ENCODE measurements at regions not wholly inside any gene's neighbourhood (a gene's known extent, or its start where the extent isn't known, plus 50 kb on each side); places are given as distances from the start of the nearest gene placed in this dataset.
A peak's percentile ranks its signal among the peaks of the same experiment; 100 is the strongest.
"Not testable (repeated sequence)": the region's sequence is repeated elsewhere in the genome, so short reads cannot be mapped to it uniquely, and the experiment has no call there.

DNA sequence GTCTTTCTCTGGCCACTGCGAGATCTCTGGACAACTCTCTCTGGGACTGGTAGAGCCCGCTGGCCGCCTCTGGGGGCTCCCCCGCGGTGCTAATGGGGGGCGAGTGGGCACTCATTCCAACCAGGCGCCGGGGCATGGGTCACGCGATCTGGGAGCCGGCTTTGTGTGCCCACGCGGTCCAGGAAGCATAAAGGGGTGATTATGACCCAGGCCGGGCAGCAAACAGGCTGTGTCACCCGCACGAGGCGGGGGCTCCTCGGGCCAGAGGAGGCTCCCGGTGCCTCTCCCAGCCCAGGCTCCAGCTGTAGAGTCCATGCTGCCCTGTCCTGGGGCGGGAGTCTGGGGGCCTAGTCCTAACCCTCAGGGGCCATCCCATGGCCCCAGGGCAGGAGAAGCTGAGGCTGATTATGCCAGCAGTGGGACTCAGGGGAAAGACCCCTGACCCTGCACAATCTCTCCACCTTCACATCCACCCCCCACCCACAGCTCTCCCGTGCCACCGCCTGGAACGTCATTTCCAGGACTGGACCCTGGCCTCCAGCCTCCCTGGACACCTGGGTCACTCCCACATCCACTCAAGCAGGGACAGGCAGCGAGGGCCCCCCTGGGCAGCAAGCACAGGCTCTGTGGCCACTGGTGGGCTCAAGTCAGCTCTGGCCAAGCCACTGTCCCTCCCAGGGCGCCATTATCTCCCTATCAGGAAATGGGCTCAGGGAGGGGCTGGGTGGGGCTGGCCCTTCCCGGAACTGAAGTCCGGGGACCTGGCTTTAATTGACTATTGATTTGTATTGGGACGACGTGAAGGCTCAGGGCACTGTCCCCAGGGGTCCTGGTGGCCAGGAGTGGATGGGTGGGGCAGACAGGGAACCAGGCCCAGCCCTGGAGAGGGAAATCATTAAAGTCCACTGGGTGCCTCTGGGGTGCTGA, 50.0 kb downstream of the PTPRS start:
- DNase-seq (ENCODE audit: insufficient read length, low spot score) (no peak), FAIRE-seq (no peak)
- no peak for TF ChIP-seq POLR2A (IDR thresholded peaks at IDR 0.05; ENCODE audit: low read depth, low read length)

DNA sequence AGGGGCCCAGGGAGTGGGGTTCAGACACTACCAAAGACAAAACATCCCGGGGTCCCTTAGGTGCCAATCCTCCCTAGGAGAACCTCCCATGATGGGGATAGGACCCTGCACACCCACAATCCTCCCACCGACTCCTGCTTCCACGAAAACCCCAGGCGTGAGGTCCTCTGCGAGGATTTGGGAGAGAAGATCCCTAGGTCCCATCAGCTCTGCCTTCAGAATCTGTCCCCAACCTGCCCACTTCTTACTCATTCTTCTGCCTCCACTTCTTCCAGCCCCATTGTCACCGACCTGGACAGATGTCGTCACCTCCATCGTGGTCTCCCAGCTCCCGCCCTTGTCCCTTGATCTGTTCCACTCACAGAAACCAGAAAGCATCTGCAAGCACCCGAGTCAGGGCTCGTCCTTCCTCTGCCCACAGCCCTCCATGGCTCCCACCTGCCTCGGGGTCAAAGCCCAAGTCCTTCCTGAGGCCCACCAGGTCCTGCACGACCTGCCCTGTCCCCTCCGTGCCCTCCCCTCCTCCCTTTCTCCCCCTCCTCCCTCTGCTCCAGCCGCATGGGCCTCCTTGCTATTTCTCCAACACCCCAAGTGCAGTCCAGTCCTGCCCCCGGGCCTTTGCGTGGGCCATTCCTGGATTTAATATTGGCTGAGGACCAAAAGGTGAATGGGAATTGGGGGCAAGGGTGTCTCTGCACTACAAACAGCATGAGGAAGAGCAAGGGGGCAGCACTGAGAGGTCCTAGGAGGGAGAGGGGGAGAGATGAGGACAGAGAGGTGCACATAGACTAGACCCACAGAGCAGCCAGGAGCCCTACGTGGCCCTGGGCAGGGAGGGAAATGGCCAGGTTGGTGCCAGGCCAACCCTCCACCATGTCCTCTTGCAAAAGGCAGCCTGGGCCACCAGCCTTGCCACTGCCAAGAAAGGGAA, 51.3 kb downstream of the PTPRS start:
- TF ChIP-seq POLR2A (IDR thresholded peaks at IDR 0.05; ENCODE audit: low read depth, low read length), result no peak
- DNase-seq (ENCODE audit: insufficient read length, low spot score) (no peak), FAIRE-seq (no peak)

DNA sequence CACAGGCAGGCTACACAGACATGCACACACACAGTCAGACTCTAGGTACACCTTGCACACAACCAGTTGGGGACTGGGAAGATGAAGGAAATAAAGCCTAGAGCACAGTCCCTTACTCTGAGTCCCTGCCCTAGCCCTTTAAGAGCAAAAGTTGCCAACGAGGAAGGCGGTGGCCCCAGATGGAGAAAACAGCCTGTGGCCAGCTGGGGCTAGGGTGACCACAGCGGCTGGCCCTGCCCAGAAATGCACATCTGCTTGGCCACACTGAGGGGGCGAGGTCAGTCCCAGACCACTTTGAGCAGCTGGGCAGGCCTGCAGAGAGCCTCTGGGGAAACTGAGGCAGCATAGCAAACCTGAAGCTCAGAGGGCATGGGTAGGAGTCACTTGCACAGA, 52.3 kb downstream of the PTPRS start:
- no peak for TF ChIP-seq POLR2A (IDR thresholded peaks at IDR 0.05; ENCODE audit: low read depth, low read length)
- peak; percentile 31 for DNase-seq (ENCODE audit: insufficient read length, low spot score)
- FAIRE-seq, result no peak

- peak; percentile 40 for DNase-seq (ENCODE audit: insufficient read length, low spot score)
- no peak for FAIRE-seq
- TF ChIP-seq POLR2A (IDR thresholded peaks at IDR 0.05; ENCODE audit: low read depth, low read length), result no peak
Observed at GRCh38 chr19:5287066-5287465, 53.5 kb downstream of the PTPRS start.

DNA sequence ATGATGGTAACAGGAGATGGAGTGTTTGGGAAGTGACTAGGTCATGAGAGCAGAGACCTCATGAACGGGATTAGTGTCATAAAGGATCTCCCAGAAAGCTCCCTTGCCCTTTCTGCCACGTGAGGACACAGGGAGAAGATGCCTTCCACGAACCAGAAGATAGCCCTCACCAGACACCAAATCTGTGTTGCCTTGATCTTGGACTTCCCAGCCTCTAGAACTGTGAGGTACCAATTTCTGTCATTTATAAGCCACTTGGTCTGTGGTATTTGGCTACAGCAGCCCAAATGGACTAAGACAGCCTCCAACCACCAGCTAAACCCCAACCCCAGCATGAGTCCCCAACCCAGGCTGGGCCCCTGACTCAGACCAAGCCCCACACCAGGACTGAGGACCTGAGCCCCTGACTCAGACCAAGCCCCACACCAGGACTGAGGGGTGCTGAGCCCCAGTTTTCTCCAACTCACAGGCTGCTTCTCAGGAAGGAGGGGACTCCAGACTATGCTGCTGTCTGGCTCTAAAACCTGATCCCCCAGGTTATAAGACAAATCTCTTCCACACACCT, 54.1 kb downstream of the PTPRS start:
- FAIRE-seq (no peak), DNase-seq (ENCODE audit: insufficient read length, low spot score) (no peak)

GRCh38 chr19:5285955-5286354, 54.7 kb downstream of the PTPRS start:
- FAIRE-seq (no peak), DNase-seq (ENCODE audit: insufficient read length, low spot score) (no peak)
- TF ChIP-seq POLR2A (IDR thresholded peaks at IDR 0.05; ENCODE audit: low read depth, low read length), result no peak

More for the DNA sequence above, 54.1 kb downstream of the PTPRS start:
- TF ChIP-seq POLR2A (IDR thresholded peaks at IDR 0.05; ENCODE audit: low read depth, low read length), result no peak

GRCh38 chr19:5285311-5285710, 55.3 kb downstream of the PTPRS start:
- FAIRE-seq (no peak), DNase-seq (ENCODE audit: insufficient read length, low spot score) (no peak)
- no peak for TF ChIP-seq POLR2A (IDR thresholded peaks at IDR 0.05; ENCODE audit: low read depth, low read length)

- FAIRE-seq, result no peak
- DNase-seq (ENCODE audit: insufficient read length, low spot score), result no peak
- TF ChIP-seq POLR2A (IDR thresholded peaks at IDR 0.05; ENCODE audit: low read depth, low read length), result no peak
Observed at GRCh38 chr19:5282901-5283300, 57.7 kb downstream of the PTPRS start.

- DNase-seq (ENCODE audit: insufficient read length, low spot score), result no peak
- no peak for TF ChIP-seq POLR2A (IDR thresholded peaks at IDR 0.05; ENCODE audit: low read depth, low read length)
- no peak for FAIRE-seq
Observed at GRCh38 chr19:5281588-5281987, 59.0 kb downstream of the PTPRS start.

DNA sequence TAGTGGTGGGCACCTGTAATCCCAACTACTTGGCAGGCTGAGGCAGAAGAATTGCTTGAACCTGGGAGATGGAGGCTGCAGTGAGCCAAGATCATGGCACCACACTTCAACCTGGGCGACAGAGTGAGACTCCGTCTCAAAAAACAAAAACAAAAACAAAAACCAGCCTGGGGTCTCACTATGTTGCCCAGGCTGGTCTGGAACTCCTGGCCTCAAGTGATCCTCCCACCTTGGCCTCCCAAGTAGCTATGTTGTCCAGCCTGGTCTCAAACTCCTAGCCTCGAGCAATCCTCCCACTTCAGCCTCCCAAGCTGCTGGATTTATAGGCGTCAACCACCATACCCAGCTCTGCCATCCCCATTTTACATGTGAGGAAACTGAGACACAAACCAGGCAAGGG, 64.9 kb downstream of the PTPRS start:
- DNase-seq (ENCODE audit: insufficient read length, low spot score); FAIRE-seq: not testable (repeated sequence)

DNA sequence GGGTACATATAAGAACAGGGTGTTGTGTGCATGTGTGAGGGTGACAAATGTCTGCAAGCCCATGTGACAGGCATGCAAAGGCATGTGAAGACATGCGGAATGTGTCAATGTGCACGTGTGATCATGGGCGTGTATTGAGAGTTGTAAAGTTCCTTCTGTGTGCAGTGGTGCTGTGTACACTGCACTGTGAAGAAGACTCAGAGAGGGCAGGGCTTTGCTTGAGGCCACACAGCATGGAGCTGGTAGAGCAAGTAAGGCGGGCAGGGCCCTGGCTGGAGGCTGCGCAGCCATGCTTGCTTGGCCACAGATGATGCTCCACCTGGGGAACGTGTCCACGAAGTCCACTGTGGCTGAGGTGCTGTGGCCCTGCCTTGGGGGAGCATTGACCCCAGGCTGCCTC, 66.8 kb downstream of the PTPRS start:
- FAIRE-seq (no peak), DNase-seq (ENCODE audit: insufficient read length, low spot score) (no peak)
- no peak for TF ChIP-seq POLR2A (IDR thresholded peaks at IDR 0.05; ENCODE audit: low read depth, low read length)

DNA sequence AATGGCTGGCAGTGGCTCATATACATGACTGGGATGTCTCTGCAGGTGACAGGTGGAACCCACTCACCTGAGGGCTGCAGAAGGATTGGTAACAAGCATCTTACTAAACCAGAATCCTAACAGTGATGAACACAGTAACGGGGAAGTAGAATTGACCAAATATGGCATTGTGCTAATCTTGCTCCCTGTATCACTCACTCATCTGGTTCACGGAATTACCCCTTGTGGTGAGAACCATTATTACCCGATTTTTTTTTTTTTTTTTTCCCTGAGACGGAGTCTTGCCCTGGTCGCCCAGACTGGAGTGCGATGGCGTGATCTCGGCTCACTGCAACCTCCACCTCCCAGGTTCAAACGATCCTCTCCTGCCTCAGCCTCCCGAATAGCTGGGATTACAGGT, 69.5 kb downstream of the PTPRS start:
- TF ChIP-seq POLR2A (IDR thresholded peaks at IDR 0.05; ENCODE audit: low read depth, low read length), result no peak

GRCh38 chr19:5269926-5270325, 70.7 kb downstream of the PTPRS start:
- no peak for TF ChIP-seq POLR2A (IDR thresholded peaks at IDR 0.05; ENCODE audit: low read depth, low read length)
- no peak for DNase-seq (ENCODE audit: insufficient read length, low spot score)
- no peak for FAIRE-seq

More for the DNA sequence above, 69.5 kb downstream of the PTPRS start:
- FAIRE-seq (no peak), DNase-seq (ENCODE audit: insufficient read length, low spot score) (no peak)

GRCh38 chr19:5269279-5269678, 71.3 kb downstream of the PTPRS start:
- FAIRE-seq, result no peak
- no peak for DNase-seq (ENCODE audit: insufficient read length, low spot score)
- TF ChIP-seq POLR2A (IDR thresholded peaks at IDR 0.05; ENCODE audit: low read depth, low read length), result no peak

All from H54 (cell line).